Type B pancreatic cell (in vitro differentiated cells): ENCODE measurements at regions not wholly inside any gene's neighbourhood (a gene's known extent, or its start where the extent isn't known, plus 50 kb on each side); places are given as distances from the start of the nearest gene placed in this dataset.

Experiments used
- DNase-seq: peaks from one replicate; pipeline ENCODE4 v3.0.0; 2021; ENCODE audit warnings: mixed read lengths; ENCODE audit not compliant: unreplicated experiment; ENCODE audit errors: extremely low spot score
- H3K27ac Mint-ChIP-seq: 2 replicates; pipeline ENCODE4 v1.8.0; 2021; ENCODE audit warnings: mild to moderate bottlenecking, mixed read lengths
- H3K27me3 Mint-ChIP-seq: 2 replicates; pipeline ENCODE4 v1.8.0; 2021; ENCODE audit warnings: mixed read lengths
- H3K36me3 Mint-ChIP-seq: 2 replicates; pipeline ENCODE4 v1.8.0; 2021; ENCODE audit warnings: mixed read lengths
- H3K4me1 Mint-ChIP-seq: one replicate; pipeline ENCODE4 v1.8.0; 2021; ENCODE audit warnings: mixed read lengths; ENCODE audit not compliant: unreplicated experiment
- H3K4me3 Mint-ChIP-seq: 2 replicates; pipeline ENCODE4 v1.8.0; 2021; ENCODE audit warnings: mild to moderate bottlenecking, mixed read lengths
- H3K9me3 Mint-ChIP-seq: 2 replicates; pipeline ENCODE4 v1.8.0; 2021; ENCODE audit warnings: mixed read lengths
- TF ChIP-seq, protein P1 (sequence below): fragments of 200-600 bp; sonication (generic); conservative IDR thresholded peaks from 2 replicates; pipeline ENCODE4 v1.5.0; 2021; ENCODE audit warnings: antibody characterized with exemption, mild to moderate bottlenecking

DNA sequence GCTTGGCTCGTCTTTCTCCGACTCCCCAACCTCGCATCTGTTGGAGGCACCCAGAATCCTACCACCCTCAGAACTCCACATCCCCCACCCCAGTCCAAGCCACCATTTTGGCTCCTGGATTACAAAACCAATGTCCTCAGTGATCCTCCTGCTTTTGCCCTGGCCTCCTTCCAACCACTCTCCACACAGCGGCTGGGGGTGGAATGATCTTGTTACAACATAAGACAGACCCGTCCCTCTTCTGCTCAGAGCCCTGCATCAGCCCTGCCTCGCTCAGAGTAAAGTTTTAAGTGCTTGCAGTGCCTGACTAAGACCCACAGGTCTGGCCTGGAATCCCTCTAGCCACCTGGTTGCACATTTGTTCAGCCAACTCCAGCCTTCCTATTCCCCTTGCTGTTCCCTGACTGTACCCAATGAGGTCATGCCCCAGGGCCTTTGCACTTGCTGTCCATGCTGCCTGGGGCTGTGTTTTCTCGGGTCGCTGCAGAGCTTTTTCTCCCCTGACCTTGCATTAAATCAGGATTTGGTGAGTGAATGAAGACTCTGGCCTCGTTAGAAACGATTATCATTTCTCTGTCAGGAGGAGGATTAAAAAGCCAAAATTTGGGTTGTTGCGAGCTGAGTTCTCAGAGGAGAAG, 67.3 kb downstream of the IGF2 start:
- H3K4me1 Mint-ChIP-seq = peaks cover 7% of the 10 kb centered on the region
- H3K36me3 Mint-ChIP-seq = no peaks in the 10 kb centered on the region
- H3K4me3 Mint-ChIP-seq = no peak overlapping the region
- no peak overlapping the region for H3K27ac Mint-ChIP-seq
- H3K27me3 Mint-ChIP-seq = no peaks in the 10 kb centered on the region
- no peak for DNase-seq
- TF ChIP-seq, protein P1, sequence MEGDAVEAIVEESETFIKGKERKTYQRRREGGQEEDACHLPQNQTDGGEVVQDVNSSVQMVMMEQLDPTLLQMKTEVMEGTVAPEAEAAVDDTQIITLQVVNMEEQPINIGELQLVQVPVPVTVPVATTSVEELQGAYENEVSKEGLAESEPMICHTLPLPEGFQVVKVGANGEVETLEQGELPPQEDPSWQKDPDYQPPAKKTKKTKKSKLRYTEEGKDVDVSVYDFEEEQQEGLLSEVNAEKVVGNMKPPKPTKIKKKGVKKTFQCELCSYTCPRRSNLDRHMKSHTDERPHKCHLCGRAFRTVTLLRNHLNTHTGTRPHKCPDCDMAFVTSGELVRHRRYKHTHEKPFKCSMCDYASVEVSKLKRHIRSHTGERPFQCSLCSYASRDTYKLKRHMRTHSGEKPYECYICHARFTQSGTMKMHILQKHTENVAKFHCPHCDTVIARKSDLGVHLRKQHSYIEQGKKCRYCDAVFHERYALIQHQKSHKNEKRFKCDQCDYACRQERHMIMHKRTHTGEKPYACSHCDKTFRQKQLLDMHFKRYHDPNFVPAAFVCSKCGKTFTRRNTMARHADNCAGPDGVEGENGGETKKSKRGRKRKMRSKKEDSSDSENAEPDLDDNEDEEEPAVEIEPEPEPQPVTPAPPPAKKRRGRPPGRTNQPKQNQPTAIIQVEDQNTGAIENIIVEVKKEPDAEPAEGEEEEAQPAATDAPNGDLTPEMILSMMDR = no peak
- H3K9me3 Mint-ChIP-seq = no peaks in the 10 kb centered on the region
